ENCODE measurements at regions not wholly inside any gene's neighbourhood (a gene's known extent, or its start where the extent isn't known, plus 50 kb on each side); places are given as distances from the start of the nearest gene placed in this dataset.

DNA sequence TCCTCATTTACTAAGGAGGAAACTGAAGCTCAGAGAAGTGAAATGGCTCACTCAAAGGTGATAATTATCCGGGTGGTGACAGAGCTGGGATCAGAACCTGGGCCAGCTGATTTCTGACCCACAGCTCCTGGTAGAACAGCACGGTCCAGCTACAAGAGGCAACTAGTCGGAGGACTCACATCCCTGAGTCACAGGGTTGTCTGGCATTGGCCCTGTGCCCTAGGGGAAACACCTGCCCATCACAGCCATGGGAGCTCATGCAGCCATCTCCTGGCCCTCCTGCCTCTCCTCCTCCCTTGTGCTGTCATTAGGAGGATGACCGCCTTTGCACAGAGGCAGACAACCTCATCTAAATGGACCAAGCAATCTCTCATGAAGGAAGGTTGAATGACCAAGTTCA, 115.2 kb upstream of the TSPAN5 start:
- Histone ChIP-seq H3K4me3 (replicated peaks in 1 of 2; ENCODE audit: low read depth in 1 of 2, low read length in 2 of 2) (no peak overlapping the region), H3K9ac (ENCODE audit: low read length) (no peak overlapping the region), H3K27me3 (ENCODE audit: insufficient read depth, low read length) (no peaks in the 10 kb centered on the region), H4K20me1 (ENCODE audit: insufficient read depth) (no peaks in the 10 kb centered on the region), H2AFZ (ENCODE audit: low read depth, low read length, poor library complexity, severe bottlenecking) (no peak overlapping the region), H3K79me2 (ENCODE audit: insufficient read depth, low read length) (no peaks in the 10 kb centered on the region), H3K4me2 (ENCODE audit: low read length) (no peak overlapping the region), H3K27ac (ENCODE audit: low read depth, low read length) (no peak overlapping the region), H3K36me3 (ENCODE audit: control insufficient read depth in 1 of 2, insufficient read depth in 2 of 2, low read length in 2 of 2) (no peaks in the 10 kb centered on the region), H3K9me2 (ENCODE audit: insufficient read depth) (0 out of 2 replicates have a peak, but pooled peaks cover 3% of the 10 kb centered on the region), H3K4me1 (ENCODE audit: control insufficient read depth in 1 of 2, insufficient read depth in 2 of 2, low read length in 2 of 2) (peaks cover 0 to 10% of the 10 kb centered on the region in 2 experiments; a peak in 2 of 4 replicates), H3K9me3 (ENCODE audit: control insufficient read depth in 1 of 2, insufficient read depth in 1 of 2, low read depth in 1 of 2, low read length in 2 of 2) (no peaks in the 10 kb centered on the region)
- TF ChIP-seq, protein P1, sequence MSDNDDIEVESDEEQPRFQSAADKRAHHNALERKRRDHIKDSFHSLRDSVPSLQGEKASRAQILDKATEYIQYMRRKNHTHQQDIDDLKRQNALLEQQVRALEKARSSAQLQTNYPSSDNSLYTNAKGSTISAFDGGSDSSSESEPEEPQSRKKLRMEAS (IDR thresholded peaks at IDR 0.05) = no peak
- TF ChIP-seq, protein P2, sequence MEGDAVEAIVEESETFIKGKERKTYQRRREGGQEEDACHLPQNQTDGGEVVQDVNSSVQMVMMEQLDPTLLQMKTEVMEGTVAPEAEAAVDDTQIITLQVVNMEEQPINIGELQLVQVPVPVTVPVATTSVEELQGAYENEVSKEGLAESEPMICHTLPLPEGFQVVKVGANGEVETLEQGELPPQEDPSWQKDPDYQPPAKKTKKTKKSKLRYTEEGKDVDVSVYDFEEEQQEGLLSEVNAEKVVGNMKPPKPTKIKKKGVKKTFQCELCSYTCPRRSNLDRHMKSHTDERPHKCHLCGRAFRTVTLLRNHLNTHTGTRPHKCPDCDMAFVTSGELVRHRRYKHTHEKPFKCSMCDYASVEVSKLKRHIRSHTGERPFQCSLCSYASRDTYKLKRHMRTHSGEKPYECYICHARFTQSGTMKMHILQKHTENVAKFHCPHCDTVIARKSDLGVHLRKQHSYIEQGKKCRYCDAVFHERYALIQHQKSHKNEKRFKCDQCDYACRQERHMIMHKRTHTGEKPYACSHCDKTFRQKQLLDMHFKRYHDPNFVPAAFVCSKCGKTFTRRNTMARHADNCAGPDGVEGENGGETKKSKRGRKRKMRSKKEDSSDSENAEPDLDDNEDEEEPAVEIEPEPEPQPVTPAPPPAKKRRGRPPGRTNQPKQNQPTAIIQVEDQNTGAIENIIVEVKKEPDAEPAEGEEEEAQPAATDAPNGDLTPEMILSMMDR (IDR thresholded peaks at IDR 0.05 in 2 of 3, conservative IDR thresholded peaks at IDR 0.05 in 1 of 3; ENCODE audit: borderline replicate concordance in 1 of 3, insufficient read depth in 1 of 3, low read depth in 2 of 3, low read length in 2 of 3) = no peak
- no peak for TF ChIP-seq JUND (IDR thresholded peaks at IDR 0.05)
- TF ChIP-seq, protein P3, sequence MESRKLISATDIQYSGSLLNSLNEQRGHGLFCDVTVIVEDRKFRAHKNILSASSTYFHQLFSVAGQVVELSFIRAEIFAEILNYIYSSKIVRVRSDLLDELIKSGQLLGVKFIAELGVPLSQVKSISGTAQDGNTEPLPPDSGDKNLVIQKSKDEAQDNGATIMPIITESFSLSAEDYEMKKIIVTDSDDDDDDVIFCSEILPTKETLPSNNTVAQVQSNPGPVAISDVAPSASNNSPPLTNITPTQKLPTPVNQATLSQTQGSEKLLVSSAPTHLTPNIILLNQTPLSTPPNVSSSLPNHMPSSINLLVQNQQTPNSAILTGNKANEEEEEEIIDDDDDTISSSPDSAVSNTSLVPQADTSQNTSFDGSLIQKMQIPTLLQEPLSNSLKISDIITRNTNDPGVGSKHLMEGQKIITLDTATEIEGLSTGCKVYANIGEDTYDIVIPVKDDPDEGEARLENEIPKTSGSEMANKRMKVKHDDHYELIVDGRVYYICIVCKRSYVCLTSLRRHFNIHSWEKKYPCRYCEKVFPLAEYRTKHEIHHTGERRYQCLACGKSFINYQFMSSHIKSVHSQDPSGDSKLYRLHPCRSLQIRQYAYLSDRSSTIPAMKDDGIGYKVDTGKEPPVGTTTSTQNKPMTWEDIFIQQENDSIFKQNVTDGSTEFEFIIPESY (IDR thresholded peaks at IDR 0.05; ENCODE audit: extremely low read depth, insufficient replicate concordance, low read length) = no peak
- TF ChIP-seq FOSL1 (IDR thresholded peaks at IDR 0.05; ENCODE audit: low read depth) = no peak
- no peak for TF ChIP-seq EZH2 (IDR thresholded peaks at IDR 0.05)
- TF ChIP-seq ZFX (IDR thresholded peaks at IDR 0.05) = no peak
- TF ChIP-seq EZH2phosphoT487 (IDR thresholded peaks at IDR 0.05; ENCODE audit: borderline replicate concordance) = no peak
- TF ChIP-seq YY1 (IDR thresholded peaks at IDR 0.05; ENCODE audit: extremely low read depth, insufficient replicate concordance, low read depth, low read length) = no peak
- TF ChIP-seq POLR2A (IDR thresholded peaks at IDR 0.05; ENCODE audit: borderline replicate concordance, extremely low read depth, insufficient read depth, insufficient read length) = no peak
- intact Hi-C loops (cut with micrococcal nuclease) = no loop called here
- ATAC-seq (no peak), DNase-seq (ENCODE audit: low read depth, low spot score) (no peak)
- POLR2A ChIA-PET = no interaction called here
- BruUV-seq (replicated peaks) = no TSS peak
- CTCF ChIA-PET = no interaction called here
- RAD21 ChIA-PET (ENCODE audit: low non-redundant PET in 1 of 2, low total read pairs in 2 of 2, uncharacterized antibody in 2 of 2, unreplicated experiment in 2 of 2) = no interaction called here

All from HCT116 (cell line).